HuH-7.5 (cell line): ENCODE measurements at regions not wholly inside any gene's neighbourhood (a gene's known extent, or its start where the extent isn't known, plus 50 kb on each side); places are given as distances from the start of the nearest gene placed in this dataset.

ENCODE experiments used
- DNase-seq: peaks from one replicate; pipeline ENCODE4 v3.0.0; 2011; ENCODE audit warnings: low spot score

GRCh38 chr1:184141361-184141880 is 89.9 kb downstream of the TSEN15 start:
- DNase-seq, result no peak

GRCh38 chr1:184143449-184143848 is 91.9 kb downstream of the TSEN15 start:
- DNase-seq, result no peak

GRCh38 chr1:184145083-184145482 is 93.6 kb downstream of the TSEN15 start:
- no peak for DNase-seq

GRCh38 chr1:184146202-184146601 is 94.7 kb downstream of the TSEN15 start:
- no peak for DNase-seq

- DNase-seq, result no peak
Measured at GRCh38 chr1:184150776-184151531, 99.4 kb downstream of the TSEN15 start.

- no peak for DNase-seq
Measured at GRCh38 chr1:184152434-184152898, 100.9 kb downstream of the TSEN15 start.

GRCh38 chr1:184152974-184153373 is 101.4 kb downstream of the TSEN15 start:
- DNase-seq, result no peak

GRCh38 chr1:184153731-184154130 is 102.2 kb downstream of the TSEN15 start:
- DNase-seq, result no peak

GRCh38 chr1:184156521-184157393 is 105.2 kb downstream of the TSEN15 start:
- DNase-seq, result no peak

GRCh38 chr1:184157394-184157742 is 105.8 kb downstream of the TSEN15 start:
- DNase-seq, result no peak

GRCh38 chr1:184158896-184159681 is 107.6 kb downstream of the TSEN15 start:
- no peak for DNase-seq

- DNase-seq, result no peak
Measured at GRCh38 chr1:184160236-184160635, 108.7 kb downstream of the TSEN15 start.

GRCh38 chr1:184161071-184161698 is 109.7 kb downstream of the TSEN15 start:
- DNase-seq, result no peak

GRCh38 chr1:184162281-184162680 is 110.8 kb downstream of the TSEN15 start:
- no peak for DNase-seq

GRCh38 chr1:184163674-184164465 is 112.3 kb downstream of the TSEN15 start:
- no peak for DNase-seq

- DNase-seq, result no peak
Measured at GRCh38 chr1:184164536-184164935, 113.0 kb downstream of the TSEN15 start.

GRCh38 chr1:184166485-184166884 is 115.0 kb downstream of the TSEN15 start:
- DNase-seq, result no peak

- DNase-seq, result no peak
Measured at GRCh38 chr1:184167352-184167751, 115.8 kb downstream of the TSEN15 start.

- DNase-seq, result no peak
Measured at GRCh38 chr1:184170719-184171118, 119.2 kb downstream of the TSEN15 start.

- no peak for DNase-seq
Measured at GRCh38 chr1:184176058-184176457, 124.5 kb downstream of the TSEN15 start.

GRCh38 chr1:184181044-184181443 is 129.5 kb downstream of the TSEN15 start:
- DNase-seq, result no peak
